ENCODE measurements at regions not wholly inside any gene's neighbourhood (a gene's known extent, or its start where the extent isn't known, plus 50 kb on each side); places are given as distances from the start of the nearest gene placed in this dataset.
"Not testable (repeated sequence)": the region's sequence is repeated elsewhere in the genome, so short reads cannot be mapped to it uniquely, and the experiment has no call there.

DNA sequence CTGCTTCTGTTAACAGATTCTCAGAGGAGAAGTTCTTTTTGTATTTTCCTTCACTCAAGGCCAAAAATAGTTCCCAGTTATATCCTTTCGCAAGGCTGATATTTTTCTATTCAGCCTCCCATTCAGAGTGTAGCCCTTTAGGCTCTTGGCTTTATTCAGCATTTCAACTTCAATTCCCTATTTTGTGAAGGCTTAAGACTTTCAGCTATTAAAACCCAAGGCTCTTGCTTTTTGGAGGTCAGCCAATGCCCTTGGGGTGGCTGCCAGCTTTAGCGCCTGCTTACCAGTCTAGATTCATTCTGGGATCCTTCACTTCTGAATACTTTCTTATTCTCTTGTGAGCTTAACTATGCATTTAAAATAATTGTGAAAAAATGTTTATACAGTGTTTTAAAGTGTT is 57.3 kb upstream of the ADGRA3 start:
- Histone ChIP-seq H3K27me3 (ENCODE audit: control insufficient read depth, insufficient read depth, low read length) (no peaks in the 10 kb centered on the region), H3K27ac (ENCODE audit: low read length) (no peak overlapping the region), H3K9me3 (ENCODE audit: control insufficient read depth, low read depth, low read length) (peaks cover 13% of the 10 kb centered on the region), H3K36me3 (ENCODE audit: control insufficient read depth, insufficient read depth, low read length) (no peaks in the 10 kb centered on the region), H3K4me3 (ENCODE audit: low read length) (no peak overlapping the region), H3K4me1 (ENCODE audit: control insufficient read depth, insufficient read depth, low read length) (no peaks in the 10 kb centered on the region)
- DNase-seq = peak in 1 of 2 donors; percentile 9
- no CpG with 5 or more reads among the region's 2 CpGs for WGBS (ENCODE audit: insufficient coverage, low lambda C conversion rate)

- WGBS (ENCODE audit: insufficient coverage, low lambda C conversion rate) = no CpG with 5 or more reads among the region's 1 CpG
- Histone ChIP-seq H3K27ac (ENCODE audit: low read length) (no peak overlapping the region), H3K27me3 (ENCODE audit: control insufficient read depth, insufficient read depth, low read length) (no peaks in the 10 kb centered on the region), H3K4me1 (ENCODE audit: control insufficient read depth, insufficient read depth, low read length) (no peaks in the 10 kb centered on the region), H3K36me3 (ENCODE audit: control insufficient read depth, insufficient read depth, low read length) (no peaks in the 10 kb centered on the region), H3K9me3 (ENCODE audit: control insufficient read depth, low read depth, low read length) (peaks cover 13% of the 10 kb centered on the region), H3K4me3 (ENCODE audit: low read length) (no peak overlapping the region)
- no peak for DNase-seq
Observed at GRCh38 chr4:22573641-22574040, 57.8 kb upstream of the ADGRA3 start.

DNA sequence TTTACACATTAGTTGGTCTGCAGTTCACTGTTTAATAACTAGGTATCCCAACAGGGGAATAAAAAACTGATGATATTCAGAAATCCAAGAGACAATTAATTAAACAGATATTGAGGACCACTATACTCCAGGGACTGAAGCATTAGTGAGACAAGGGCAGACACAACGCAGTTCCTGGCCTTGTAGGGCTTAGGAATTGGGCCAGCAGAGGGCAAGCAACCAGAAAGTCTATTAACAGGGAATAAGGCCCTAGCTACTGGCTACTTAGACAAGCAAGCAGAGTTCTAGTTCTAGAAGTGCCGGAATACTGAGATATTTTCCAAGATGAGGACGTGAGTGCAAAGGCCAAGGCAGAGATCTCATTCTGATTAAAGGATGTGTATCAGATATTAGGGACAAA is 58.6 kb upstream of the ADGRA3 start:
- Histone ChIP-seq H3K9me3 (ENCODE audit: control insufficient read depth, low read depth, low read length) (peaks cover 9% of the 10 kb centered on the region), H3K27ac (ENCODE audit: low read length) (no peak overlapping the region), H3K36me3 (ENCODE audit: control insufficient read depth, insufficient read depth, low read length) (no peaks in the 10 kb centered on the region), H3K4me3 (ENCODE audit: low read length) (no peak overlapping the region), H3K27me3 (ENCODE audit: control insufficient read depth, insufficient read depth, low read length) (no peaks in the 10 kb centered on the region), H3K4me1 (ENCODE audit: control insufficient read depth, insufficient read depth, low read length) (no peaks in the 10 kb centered on the region)
- WGBS (ENCODE audit: insufficient coverage, low lambda C conversion rate) = no CpG with 5 or more reads among the region's 3 CpGs
- DNase-seq = no peak

- no peak overlapping the region for H3K4me3 ChIP-seq (ENCODE audit: low read length)
- no peaks in the 10 kb centered on the region for H3K36me3 ChIP-seq (ENCODE audit: control insufficient read depth, insufficient read depth, low read length)
- H3K27ac ChIP-seq (ENCODE audit: low read length) = no peak overlapping the region
- peaks cover 7% of the 10 kb centered on the region for H3K9me3 ChIP-seq (ENCODE audit: control insufficient read depth, low read depth, low read length)
- no peaks in the 10 kb centered on the region for H3K4me1 ChIP-seq (ENCODE audit: control insufficient read depth, insufficient read depth, low read length)
- 86% methylated on average over 1 of the region's 1 CpG for WGBS (ENCODE audit: insufficient coverage, low lambda C conversion rate)
- no peaks in the 10 kb centered on the region for H3K27me3 ChIP-seq (ENCODE audit: control insufficient read depth, insufficient read depth, low read length)
- DNase-seq = no peak
Observed at GRCh38 chr4:22574880-22575279, 59.0 kb upstream of the ADGRA3 start.

- no peak for DNase-seq
- no CpG with 5 or more reads among the region's 7 CpGs for WGBS (ENCODE audit: insufficient coverage, low lambda C conversion rate)
Observed at GRCh38 chr4:22587253-22587652, 71.4 kb upstream of the ADGRA3 start.

GRCh38 chr4:22593933-22594332 is 78.1 kb upstream of the ADGRA3 start:
- peaks cover 9% of the 10 kb centered on the region for H3K4me1 ChIP-seq (ENCODE audit: control insufficient read depth, insufficient read depth, low read length)
- no CpG with 5 or more reads among the region's 10 CpGs for WGBS (ENCODE audit: insufficient coverage, low lambda C conversion rate)
- no peak overlapping the region for H3K4me3 ChIP-seq (ENCODE audit: low read length)
- H3K27ac ChIP-seq (ENCODE audit: low read length) = no peak overlapping the region
- no peak for DNase-seq
- H3K27me3 ChIP-seq (ENCODE audit: control insufficient read depth, insufficient read depth, low read length) = no peaks in the 10 kb centered on the region
- H3K36me3 ChIP-seq (ENCODE audit: control insufficient read depth, insufficient read depth, low read length) = no peaks in the 10 kb centered on the region
- no peaks in the 10 kb centered on the region for H3K9me3 ChIP-seq (ENCODE audit: control insufficient read depth, low read depth, low read length)

More at GRCh38 chr4:22587253-22587652, 71.4 kb upstream of the ADGRA3 start:
- no peaks in the 10 kb centered on the region for H3K27me3 ChIP-seq (ENCODE audit: control insufficient read depth, insufficient read depth, low read length)
- H3K27ac ChIP-seq (ENCODE audit: low read length) = no peak overlapping the region
- no peaks in the 10 kb centered on the region for H3K36me3 ChIP-seq (ENCODE audit: control insufficient read depth, insufficient read depth, low read length)
- no peaks in the 10 kb centered on the region for H3K4me1 ChIP-seq (ENCODE audit: control insufficient read depth, insufficient read depth, low read length)
- no peak overlapping the region for H3K4me3 ChIP-seq (ENCODE audit: low read length)
- H3K9me3 ChIP-seq (ENCODE audit: control insufficient read depth, low read depth, low read length) = no peaks in the 10 kb centered on the region

- no peak for DNase-seq
- Histone ChIP-seq H3K4me3 (ENCODE audit: low read length) (no peak overlapping the region), H3K27ac (ENCODE audit: low read length) (no peak overlapping the region), H3K4me1 (ENCODE audit: control insufficient read depth, insufficient read depth, low read length) (peaks cover 10% of the 10 kb centered on the region), H3K27me3 (ENCODE audit: control insufficient read depth, insufficient read depth, low read length) (no peaks in the 10 kb centered on the region), H3K36me3 (ENCODE audit: control insufficient read depth, insufficient read depth, low read length) (no peaks in the 10 kb centered on the region), H3K9me3 (ENCODE audit: control insufficient read depth, low read depth, low read length) (no peaks in the 10 kb centered on the region)
- 0% methylated on average over 1 of the region's 3 CpGs for WGBS (ENCODE audit: insufficient coverage, low lambda C conversion rate)
Observed at GRCh38 chr4:22595684-22596083, 79.8 kb upstream of the ADGRA3 start.

DNA sequence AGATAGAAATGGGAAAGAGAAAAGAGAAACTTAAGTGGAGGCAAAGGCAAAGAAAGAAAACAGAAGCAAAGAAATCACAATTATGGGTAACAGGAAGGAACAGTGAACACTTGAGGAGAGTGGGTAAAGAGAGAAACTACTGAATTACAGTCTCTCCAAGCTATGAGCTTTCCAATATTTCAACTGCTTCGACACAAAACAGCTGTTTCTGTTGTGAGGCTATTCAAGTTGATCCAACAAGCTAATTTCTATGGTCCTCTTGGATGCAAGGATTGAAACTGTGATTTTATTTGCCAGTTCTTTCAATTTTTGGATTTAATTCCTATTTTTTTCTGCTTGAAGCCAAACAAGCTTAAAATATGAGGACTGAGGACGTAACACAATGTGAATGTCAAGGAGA is 80.5 kb upstream of the ADGRA3 start:
- no peak for DNase-seq
- H3K36me3 ChIP-seq (ENCODE audit: control insufficient read depth, insufficient read depth, low read length) = no peaks in the 10 kb centered on the region
- WGBS (ENCODE audit: insufficient coverage, low lambda C conversion rate) = 100% methylated on average over 1 of the region's 2 CpGs
- H3K9me3 ChIP-seq (ENCODE audit: control insufficient read depth, low read depth, low read length) = no peaks in the 10 kb centered on the region
- peaks cover 10% of the 10 kb centered on the region for H3K4me1 ChIP-seq (ENCODE audit: control insufficient read depth, insufficient read depth, low read length)
- no peak overlapping the region for H3K4me3 ChIP-seq (ENCODE audit: low read length)
- no peaks in the 10 kb centered on the region for H3K27me3 ChIP-seq (ENCODE audit: control insufficient read depth, insufficient read depth, low read length)
- H3K27ac ChIP-seq (ENCODE audit: low read length) = no peak overlapping the region

DNA sequence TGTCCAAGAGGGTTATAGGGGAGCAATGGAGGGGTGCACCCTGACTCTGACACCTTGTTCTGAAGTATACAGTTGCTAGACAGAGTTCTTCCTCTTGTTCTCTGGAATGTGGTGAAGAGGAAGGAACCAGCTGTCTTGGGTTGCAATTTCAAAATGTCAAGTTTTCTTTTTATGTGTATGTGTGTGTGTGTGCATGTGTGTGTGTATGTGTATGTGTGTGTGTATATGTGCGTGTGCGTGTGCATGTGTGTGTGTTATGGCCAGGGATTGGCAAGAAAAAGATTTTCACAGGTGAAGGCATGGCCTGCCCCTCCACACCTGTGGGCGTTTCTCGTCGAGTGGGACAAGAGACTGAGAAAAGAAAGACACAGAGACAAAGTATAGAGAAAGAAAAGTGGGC is 81.6 kb upstream of the ADGRA3 start:
- 100% methylated on average over 3 of the region's 5 CpGs for WGBS (ENCODE audit: insufficient coverage, low lambda C conversion rate)

GRCh38 chr4:22598113-22599047 is 82.5 kb upstream of the ADGRA3 start:
- not testable (repeated sequence) for H3K4me1 ChIP-seq (ENCODE audit: control insufficient read depth, insufficient read depth, low read length); H3K27me3 ChIP-seq (ENCODE audit: control insufficient read depth, insufficient read depth, low read length); H3K36me3 ChIP-seq (ENCODE audit: control insufficient read depth, insufficient read depth, low read length); H3K4me3 ChIP-seq (ENCODE audit: low read length); H3K9me3 ChIP-seq (ENCODE audit: control insufficient read depth, low read depth, low read length)
- no CpG with 5 or more reads among the region's 8 CpGs for WGBS (ENCODE audit: insufficient coverage, low lambda C conversion rate)
- H3K27ac ChIP-seq (ENCODE audit: low read length) = peak overlapping the region; percentile 24
- DNase-seq = peak in 1 of 2 donors; percentile 26

More for the DNA sequence above, 81.6 kb upstream of the ADGRA3 start:
- H3K27me3 ChIP-seq (ENCODE audit: control insufficient read depth, insufficient read depth, low read length) = no peaks in the 10 kb centered on the region
- DNase-seq = no peak
- no peaks in the 10 kb centered on the region for H3K9me3 ChIP-seq (ENCODE audit: control insufficient read depth, low read depth, low read length)
- H3K4me3 ChIP-seq (ENCODE audit: low read length) = no peak overlapping the region
- peaks cover 10% of the 10 kb centered on the region for H3K4me1 ChIP-seq (ENCODE audit: control insufficient read depth, insufficient read depth, low read length)
- H3K36me3 ChIP-seq (ENCODE audit: control insufficient read depth, insufficient read depth, low read length) = no peaks in the 10 kb centered on the region
- H3K27ac ChIP-seq (ENCODE audit: low read length) = no peak overlapping the region

Data from large intestine (tissue), 3 donors.